NCI-H774 (cell line): ENCODE measurements at regions not wholly inside any gene's neighbourhood (a gene's known extent, or its start where the extent isn't known, plus 50 kb on each side); places are given as distances from the start of the nearest gene placed in this dataset.
"Not testable (repeated sequence)": the region's sequence is repeated elsewhere in the genome, so short reads cannot be mapped to it uniquely, and the experiment has no call there.

Source experiments
- DNase-seq: peaks from one replicate; lab custom pipeline; 2025; lab: John Stamatoyannopoulos, UW

GRCh38 chr14:89697281-89698060, 257.1 kb downstream of the EFCAB11 start:
- no peak for DNase-seq

DNA sequence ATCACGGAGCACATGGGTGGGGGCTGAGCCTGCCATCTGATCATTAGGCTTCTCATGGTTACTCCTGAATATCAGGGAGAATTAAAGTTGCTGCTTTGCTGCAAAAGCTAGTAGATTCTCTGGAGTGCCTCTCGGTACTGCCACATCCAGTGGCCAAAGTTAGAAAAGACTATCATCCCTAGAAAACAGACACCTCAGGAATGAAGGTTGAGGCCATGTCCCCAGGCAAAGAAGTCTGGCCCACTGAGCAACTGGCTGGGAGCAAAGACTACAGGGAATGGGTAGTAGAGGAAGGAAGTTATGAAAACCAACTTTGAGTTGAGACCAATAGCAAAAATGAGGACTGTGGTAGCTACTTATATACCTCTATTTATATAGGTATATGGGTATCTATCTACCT, 258.7 kb downstream of the EFCAB11 start:
- no peak for DNase-seq

DNA sequence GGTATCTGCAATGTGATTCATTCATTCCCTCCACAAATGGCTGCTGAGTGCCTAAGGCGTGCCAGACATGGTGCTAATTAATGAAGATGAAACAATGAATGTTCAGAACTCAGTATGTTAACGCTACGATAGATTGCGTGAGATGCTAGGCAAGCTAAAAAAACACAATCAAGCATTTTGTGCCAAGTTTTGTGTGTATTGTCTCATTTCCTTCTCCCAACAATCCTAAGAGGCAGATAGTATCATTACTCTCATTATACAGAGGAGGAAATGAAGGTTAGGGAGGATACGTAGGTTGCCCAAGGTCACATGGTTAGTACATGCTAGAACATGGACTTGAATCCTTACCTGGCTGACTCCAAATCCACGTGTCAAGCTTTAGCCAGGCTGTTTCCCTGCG, 264.4 kb downstream of the EFCAB11 start:
- no peak for DNase-seq

GRCh38 chr14:89689711-89690110, 264.8 kb downstream of the EFCAB11 start:
- not testable (repeated sequence) for DNase-seq

GRCh38 chr14:89688507-89689211, 265.9 kb downstream of the EFCAB11 start:
- DNase-seq = no peak

DNA sequence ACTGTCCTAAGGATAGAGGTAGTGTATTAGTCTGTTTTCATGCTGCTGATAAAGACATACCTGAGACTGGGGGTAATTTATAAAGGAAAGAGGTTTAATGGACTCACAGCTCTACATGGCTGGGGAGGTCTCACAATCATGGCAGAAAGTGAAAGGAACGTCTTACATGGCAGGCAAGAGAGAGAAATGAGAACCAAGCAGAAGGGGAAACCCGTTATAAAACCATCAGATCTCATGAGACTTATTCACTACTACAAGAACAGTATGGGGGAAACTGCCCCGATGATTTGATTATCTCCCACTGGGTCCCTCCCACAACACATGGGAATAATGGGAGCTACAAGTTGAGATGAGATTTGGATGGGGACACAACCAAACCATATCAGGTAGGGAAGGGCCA, 267.4 kb downstream of the EFCAB11 start:
- not testable (repeated sequence) for DNase-seq

DNA sequence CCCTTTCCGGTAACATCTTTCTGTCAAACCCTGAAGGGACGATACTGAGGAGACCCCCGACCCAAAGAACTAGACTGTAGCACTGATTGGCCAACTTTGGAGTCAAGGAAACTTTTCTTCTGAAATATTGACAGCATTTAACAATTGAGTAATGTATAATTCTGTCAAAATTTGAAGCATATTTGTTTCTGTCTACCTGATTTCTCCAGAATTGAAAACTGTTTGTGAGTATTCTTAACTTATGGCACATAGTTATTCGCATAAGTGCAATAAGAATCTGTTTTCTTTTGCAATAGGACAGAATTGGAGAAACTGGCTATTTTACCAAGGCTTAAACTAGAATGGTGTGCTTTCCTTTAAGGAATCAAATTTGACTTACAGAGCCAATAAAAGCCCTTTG, 267.1 kb upstream of the FOXN3 start:
- DNase-seq = no peak

GRCh38 chr14:89681086-89682018, 264.3 kb upstream of the FOXN3 start:
- DNase-seq = no peak

DNA sequence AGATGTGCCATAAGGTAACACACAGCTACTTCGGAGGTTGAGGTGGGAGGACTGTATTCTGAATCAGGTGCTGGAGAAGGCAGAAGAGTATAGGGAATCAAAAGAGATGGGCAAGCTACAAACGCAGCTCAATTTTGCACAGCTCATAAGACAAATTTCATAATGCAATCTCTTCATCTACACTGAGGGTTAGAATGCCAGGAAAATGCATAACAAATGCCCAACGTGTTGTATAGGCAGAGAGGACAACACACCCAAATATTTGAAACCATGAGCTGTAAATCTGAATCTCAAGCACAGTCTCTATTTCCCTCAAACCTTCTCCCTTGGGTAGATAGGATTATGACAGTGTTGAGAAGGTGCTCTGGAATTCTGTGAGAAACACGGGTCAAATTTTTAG, 263.1 kb upstream of the FOXN3 start:
- no peak for DNase-seq

DNA sequence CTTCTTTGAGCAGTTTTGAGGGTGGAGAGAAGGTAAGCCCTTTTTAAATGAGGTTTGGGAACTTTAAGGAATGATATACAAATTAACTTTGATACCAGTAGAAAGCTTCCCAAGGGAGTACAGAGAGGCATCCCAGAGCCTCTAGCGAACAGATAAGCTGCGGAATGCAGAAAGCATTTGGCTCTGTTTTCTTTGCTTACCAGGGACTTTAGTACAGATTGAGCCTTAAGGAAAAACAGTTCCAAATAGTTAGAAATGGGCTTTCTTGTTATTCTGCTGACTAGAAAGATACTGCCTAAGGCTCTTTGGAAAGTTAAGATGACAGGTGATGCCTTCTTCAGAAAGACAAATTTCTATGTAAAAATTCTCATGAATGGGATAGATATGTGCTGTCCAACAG, 261.7 kb upstream of the FOXN3 start:
- DNase-seq = no peak

DNA sequence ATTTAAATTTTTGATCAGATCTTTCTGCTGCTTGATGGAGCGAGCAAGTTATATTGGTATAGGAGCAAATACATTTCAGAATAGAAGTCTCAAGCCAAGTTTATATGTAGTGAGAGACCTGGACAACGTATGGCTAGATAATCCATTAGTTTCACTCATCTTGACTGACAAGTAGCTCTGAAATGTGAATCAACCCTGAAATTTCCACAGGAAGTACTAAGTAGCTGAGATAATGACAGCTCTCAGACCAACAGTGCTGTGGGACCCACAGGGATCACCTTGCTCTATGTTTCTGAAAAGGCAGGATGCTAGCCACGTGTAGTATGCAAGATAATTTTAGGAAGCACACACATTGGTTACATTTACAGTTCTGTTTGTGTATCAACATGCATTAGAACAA, 258.6 kb upstream of the FOXN3 start:
- no peak for DNase-seq

DNA sequence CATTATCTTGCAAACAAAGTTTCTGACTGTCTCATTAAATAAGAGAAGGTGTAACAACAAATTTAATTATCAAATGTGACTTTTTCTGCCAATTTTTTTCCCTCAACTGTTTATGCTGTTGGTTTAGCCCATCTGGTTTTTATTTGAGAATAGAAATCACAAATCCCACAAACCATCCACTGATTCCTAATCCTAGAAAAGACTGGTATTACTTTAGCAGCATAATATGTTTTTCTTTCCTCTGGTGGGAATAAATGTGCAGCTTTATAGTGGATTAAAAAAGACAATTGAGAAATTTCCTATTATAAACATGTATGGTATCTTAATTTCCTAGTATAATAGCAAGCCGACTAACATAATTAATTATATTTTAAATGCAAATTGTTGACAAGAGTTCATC, 257.9 kb upstream of the FOXN3 start:
- no peak for DNase-seq

DNA sequence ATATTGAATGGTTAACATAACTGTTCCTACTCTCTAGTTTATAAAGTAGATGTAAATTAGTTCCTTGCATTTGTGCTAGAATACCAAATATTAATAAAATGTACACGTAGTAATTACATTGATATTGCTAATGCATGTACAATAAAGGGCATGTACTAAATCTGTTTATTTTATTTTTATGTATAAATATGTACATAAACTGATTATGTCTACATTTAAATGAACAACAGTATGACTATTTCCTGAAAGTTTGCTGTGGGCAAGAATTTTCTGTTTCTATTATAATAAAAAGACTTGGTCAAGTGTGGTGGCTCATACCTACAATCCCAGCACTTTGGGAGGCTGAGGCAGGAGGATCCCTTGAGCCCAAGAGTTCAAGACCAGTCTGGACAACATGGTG, 257.2 kb upstream of the FOXN3 start:
- DNase-seq = no peak

- no peak for DNase-seq
These were observed 256.6 kb upstream of the FOXN3 start for GRCh38 chr14:89673512-89674225.

DNA sequence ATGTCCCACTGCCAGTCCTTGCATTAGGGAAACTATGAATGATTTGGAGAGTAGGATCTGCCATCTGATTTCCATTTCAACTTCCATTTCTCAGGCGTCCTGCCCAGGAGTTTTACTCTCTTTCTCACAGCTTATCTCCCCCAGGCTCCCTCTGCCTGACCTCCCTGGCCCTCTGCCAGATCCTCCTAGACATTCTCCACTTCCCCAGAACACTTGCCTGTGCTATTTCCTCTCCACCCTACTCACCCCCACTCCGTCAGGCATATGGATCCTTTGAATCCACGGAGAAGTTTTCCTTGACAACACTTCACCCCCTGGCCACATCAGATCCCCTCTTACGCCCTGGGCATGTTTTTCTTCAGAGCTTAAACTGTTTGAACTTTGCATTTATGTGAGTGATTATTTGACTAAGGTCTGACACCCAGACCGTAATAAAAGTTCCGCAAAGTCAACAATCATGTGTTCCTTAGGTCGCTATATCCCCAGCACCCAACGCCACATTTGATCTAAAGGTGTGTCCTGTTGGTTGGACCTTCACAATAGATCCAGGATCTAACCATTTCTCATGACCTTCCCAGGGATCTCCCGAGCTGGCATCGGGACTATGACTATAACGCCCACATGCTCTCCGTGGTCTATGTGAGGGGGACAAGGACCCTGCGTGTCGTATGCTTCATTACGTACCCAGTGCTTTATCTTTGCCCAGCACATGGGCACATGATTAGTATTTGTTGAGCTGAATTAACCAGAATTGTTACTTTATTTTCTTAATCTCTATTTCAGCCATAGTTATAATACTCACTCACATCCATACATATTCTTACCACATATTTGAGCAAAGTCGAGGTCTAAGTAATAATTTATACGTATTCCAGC, 255.8 kb upstream of the FOXN3 start:
- DNase-seq = no peak

GRCh38 chr14:89669193-89669592, 252.2 kb upstream of the FOXN3 start:
- no peak for DNase-seq

- no peak for DNase-seq
These were observed 250.9 kb upstream of the FOXN3 start for GRCh38 chr14:89667983-89668382.

DNA sequence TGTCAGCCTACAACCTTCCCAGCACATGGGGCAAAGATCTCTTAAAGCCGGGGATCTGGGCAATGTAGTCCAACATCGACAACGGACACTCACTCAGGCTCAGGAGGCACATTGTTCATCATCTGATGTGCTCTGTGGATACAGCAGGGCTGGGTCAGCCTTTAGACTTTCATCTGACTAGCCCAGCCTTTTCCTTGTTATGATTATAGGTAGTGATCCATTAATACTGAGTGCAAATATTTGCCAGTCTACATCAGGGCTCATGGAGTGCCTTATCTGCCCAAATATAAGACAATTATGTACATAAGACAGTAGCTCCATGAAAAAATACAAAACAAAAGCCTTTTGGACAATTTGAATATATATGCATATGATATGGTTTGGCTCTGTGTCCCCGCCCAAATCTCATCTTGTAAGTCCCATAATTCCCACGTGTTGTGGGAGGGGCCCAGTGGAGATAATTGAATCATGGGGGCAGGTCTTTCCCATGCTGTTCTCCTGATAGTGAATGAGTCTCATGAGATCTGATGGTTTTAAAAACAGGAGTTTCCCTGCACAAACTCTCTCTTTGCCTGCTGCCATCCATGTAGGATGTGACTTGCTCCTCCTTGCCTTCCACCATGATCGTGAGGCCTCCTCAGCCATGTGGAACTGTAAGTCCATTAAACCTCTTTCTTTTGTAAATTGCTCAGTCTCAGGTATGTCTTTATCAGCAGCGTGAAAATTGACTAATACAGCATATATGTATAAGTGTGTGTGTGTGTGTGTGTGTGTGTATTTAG, 248.5 kb upstream of the FOXN3 start:
- DNase-seq = not testable (repeated sequence)

DNA sequence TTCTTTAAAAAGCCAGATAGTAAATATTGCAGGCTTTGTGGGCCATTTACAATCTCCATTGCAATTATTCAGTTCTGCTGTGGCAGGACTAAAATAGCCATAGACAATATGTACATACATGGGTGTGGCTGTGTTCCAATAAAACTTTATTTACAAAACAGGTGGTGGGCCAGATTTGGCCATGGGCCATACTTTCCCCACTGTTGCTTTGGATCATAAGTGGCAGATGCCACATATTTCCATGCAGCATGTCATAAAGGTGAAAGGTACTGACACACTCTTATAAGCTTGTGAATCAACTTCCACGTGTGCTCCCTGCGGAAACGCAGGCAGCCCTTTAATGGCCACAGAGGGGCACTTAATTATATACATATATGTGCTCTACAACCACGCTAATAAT, 244.4 kb upstream of the FOXN3 start:
- DNase-seq = no peak

GRCh38 chr14:89660625-89661233, 243.7 kb upstream of the FOXN3 start:
- not testable (repeated sequence) for DNase-seq
